Fibroblast of lung (primary cell): ENCODE measurements at regions not wholly inside any gene's neighbourhood (a gene's known extent, or its start where the extent isn't known, plus 50 kb on each side); places are given as distances from the start of the nearest gene placed in this dataset.

ENCODE experiments used
- EZH2 ChIP-seq: IDR thresholded peaks from 2 replicates; pipeline ENCODE4 v1.5.1; 2012; ENCODE audit warnings: low read length, control low read depth, mild to moderate bottlenecking; ENCODE audit errors: missing control alignments
- TF ChIP-seq, protein P1 (sequence below), 2 donors: IDR thresholded peaks in 1 of 2; conservative IDR thresholded peaks in 1 of 2; 1 replicate in 1 of 2; 2 replicates in 1 of 2; pipeline ENCODE4 v1.5.1; 2011 to 2012; ENCODE audit warnings: low read length in 2 of 2, control low read depth in 1 of 2, inconsistent platforms in 1 of 2, low read depth in 1 of 2, mild to moderate bottlenecking in 1 of 2

DNA sequence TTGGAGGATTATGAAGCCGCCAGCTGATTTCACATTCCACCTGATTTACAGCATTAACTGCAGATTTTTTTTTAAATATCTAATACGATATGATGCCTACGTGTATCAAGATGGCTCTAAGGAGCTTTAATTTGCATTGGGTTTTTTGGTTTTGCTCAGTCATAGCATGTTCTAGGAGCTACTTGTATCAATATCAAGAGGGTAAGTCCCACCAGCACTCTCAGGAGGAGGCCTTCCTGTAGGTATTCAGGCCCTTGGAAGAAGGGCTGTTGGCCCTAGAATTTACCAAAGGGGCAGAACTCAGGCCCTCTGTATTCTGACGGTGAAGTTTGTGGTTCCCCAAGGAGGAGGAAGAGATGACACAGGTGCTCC lies 97.2 kb upstream of the IPO5 start:
- TF ChIP-seq, protein P1, sequence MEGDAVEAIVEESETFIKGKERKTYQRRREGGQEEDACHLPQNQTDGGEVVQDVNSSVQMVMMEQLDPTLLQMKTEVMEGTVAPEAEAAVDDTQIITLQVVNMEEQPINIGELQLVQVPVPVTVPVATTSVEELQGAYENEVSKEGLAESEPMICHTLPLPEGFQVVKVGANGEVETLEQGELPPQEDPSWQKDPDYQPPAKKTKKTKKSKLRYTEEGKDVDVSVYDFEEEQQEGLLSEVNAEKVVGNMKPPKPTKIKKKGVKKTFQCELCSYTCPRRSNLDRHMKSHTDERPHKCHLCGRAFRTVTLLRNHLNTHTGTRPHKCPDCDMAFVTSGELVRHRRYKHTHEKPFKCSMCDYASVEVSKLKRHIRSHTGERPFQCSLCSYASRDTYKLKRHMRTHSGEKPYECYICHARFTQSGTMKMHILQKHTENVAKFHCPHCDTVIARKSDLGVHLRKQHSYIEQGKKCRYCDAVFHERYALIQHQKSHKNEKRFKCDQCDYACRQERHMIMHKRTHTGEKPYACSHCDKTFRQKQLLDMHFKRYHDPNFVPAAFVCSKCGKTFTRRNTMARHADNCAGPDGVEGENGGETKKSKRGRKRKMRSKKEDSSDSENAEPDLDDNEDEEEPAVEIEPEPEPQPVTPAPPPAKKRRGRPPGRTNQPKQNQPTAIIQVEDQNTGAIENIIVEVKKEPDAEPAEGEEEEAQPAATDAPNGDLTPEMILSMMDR (conservative IDR thresholded peaks at IDR 0.05 in 1 of 2, IDR thresholded peaks at IDR 0.05 in 1 of 2; ENCODE audit: low read depth in 1 of 2, low read length in 2 of 2) = no peak
- no peak for TF ChIP-seq EZH2
